ENCODE measurements at regions not wholly inside any gene's neighbourhood (a gene's known extent, or its start where the extent isn't known, plus 50 kb on each side); places are given as distances from the start of the nearest gene placed in this dataset.

DNA sequence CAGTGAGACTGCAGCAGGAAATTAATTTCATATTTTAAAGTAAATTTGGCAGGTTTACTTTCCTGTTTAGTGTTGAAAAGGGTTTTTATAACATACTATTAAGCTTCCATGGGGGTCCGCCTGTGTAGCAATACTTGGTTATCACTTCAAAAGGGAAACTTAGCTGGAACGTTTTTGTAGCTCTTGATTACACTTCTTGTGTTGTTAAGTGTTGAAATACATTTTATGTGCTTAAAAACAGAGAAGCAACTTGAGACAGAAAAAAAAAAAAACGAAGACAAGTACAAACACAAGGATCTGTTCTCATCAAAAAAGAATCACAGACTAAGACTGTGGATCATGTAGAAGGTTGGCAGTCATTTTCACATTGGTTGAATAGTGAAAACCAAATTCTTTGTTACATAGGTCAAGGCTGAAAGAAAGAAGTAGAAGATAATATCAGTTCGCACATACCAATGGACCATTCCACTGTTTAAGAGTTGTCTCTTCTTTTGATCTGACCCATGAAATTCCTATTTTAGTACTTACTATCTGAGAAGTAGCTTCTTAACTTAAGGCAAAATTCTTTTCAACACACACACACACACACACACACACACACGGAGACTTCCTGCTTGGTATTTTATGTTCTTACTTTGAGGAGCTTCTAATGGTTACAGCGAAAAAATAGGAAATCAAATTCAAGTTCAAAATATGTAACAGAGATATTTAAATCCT lies 113.9 kb upstream of the SLC35B3 start:
- no peak for DNase-seq (ENCODE audit: low read depth in 2 of 2)

DNA sequence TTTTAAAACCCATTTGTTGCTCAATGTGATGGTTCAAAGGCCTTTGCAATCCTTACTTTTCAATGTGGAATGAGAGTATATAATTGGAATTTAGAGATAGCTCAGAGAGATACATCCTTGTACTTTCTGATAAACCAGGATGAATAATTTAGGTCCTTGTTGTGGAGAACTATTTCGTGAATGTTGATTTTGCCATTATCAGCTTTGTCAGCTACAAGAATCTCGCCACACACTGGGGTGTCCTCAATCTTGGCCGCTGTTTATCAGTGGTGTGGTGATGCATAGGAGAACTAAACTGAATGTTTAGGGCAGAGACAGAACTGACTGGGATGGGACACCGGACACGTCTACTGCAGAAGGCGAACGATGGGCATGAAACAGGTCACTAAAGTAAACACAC lies 111.2 kb upstream of the SLC35B3 start:
- DNase-seq (ENCODE audit: low read depth in 2 of 2): no peak

DNA sequence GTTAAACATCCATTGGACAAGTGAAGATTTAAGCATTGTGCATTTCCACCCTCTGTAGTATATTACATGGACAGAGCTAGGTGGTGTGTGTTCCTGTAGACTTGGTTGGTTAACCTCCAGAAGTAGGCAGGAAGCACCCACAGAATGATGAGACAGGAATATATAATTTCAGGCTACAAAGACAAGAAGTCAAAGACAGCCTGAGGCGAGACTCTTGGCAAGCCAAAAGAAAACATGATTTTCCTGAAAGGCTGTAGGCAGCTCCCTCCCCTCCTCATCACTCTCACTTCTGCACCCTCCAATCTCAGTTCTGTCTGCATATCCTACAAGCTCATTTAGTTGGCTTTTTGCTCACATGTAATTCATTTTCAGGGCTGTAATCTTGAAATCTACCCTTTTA lies 110.0 kb upstream of the SLC35B3 start:
- no peak for DNase-seq (ENCODE audit: low read depth in 2 of 2)

DNA sequence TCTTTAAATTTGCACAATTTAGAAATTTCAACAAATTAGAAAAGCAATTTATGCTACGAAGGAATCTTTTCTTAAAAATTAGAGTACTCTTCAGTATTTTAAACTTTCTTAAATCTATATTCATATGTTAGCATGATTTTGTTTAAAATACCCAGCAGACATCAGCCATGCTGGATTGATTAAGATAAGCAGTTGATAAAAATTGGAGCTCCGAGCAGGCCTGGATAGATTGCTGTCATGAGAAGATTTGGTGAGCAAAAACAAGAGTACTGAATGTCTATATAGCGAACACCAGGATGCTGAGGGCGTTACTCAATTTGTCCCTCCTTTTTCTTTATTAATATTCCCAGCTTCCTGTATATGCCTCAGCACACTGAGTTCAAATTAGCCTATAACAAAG lies 108.4 kb upstream of the SLC35B3 start:
- no peak for DNase-seq (ENCODE audit: low read depth in 2 of 2)

DNA sequence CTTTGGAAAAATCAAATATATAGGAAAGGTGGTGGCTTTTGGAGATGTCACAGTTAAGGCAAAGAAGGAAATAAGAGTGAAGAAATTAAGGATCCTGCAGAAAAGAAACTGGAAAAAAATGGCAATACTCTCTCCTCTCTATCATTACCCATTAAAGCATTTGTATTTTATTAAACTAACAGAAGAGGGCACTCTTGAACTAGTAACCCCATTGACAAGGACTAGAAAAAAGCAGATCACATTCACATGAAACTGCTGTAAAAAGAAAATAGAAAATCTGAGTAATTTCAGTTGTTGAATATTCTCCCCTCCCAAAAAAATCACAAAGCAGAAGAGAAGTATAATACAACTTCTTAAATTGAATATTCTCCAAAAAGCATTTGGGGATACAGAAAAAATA lies 104.1 kb upstream of the SLC35B3 start:
- DNase-seq (ENCODE audit: low read depth in 2 of 2): peak in 1 of 2 donors; percentile 21

DNA sequence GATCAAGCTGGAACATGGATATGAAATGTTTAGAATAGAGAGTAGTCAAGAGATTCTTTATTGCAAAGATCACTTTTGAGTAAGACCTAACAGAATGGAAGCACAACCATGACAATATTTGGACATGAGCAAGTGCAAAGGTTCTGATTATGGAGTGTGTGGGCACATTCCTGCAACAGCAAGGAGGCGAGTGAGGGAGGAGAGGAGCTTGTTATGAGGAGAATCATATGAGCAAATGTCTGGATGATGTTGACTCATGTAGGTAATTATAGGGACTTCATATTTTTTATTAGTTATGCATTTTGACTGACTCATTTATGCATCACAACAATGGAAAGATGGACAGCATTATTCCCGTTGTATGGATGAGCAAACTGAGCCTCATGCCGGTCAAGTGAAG lies 100.8 kb upstream of the SLC35B3 start:
- no peak for DNase-seq (ENCODE audit: low read depth in 2 of 2)

DNA sequence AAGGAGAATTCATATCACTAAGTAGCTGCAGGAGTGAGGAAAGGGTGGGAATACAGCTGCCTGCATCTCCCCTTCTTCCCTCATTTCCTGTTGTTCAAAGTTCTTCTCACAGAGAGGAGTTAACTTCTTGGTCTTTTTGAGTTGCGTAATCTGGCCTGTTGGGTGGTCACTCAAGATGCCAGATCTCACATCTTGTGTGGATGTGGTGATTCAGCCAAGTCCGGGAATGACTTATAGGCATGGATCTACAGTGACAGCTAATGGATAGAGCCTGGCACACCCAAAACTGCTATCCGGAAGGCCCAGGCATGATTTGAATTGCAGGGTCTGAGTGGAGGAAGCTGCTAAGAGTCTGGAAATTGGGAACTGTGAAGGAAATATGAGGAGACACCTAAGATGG lies 100.2 kb upstream of the SLC35B3 start:
- DNase-seq (ENCODE audit: low read depth in 2 of 2): no peak

DNA sequence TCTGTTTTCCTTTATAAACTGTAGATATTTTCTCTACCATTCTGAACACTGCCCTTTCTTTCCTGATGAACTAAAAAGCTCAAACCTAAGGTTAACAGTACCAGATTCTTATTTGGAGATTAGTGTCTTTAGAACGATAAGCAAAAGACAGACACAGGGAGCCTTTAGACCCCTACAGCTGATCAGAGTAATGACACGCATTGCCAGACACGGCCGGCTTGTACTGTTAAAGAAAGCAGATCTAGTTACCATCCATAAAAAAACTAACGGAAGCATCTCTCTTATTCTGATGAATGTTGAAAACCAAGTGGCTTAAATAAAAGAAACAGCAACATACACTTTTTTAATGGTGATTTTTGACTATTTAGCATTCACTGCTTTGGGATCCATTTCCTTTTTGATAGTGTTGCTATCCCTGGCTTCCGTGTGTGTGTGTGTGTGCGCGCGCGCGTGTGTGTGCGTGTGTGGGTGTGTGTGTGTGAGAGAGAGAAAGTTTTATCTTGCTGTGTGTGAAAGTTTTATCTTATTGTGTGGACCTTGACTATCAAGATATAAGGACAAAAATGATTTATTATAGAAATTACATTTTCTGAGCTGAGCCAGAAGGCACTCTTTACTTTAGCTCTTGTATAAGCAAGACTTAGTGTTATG lies 95.6 kb upstream of the SLC35B3 start:
- DNase-seq (ENCODE audit: low read depth in 2 of 2): peak in 1 of 2 donors; percentile 1

DNA sequence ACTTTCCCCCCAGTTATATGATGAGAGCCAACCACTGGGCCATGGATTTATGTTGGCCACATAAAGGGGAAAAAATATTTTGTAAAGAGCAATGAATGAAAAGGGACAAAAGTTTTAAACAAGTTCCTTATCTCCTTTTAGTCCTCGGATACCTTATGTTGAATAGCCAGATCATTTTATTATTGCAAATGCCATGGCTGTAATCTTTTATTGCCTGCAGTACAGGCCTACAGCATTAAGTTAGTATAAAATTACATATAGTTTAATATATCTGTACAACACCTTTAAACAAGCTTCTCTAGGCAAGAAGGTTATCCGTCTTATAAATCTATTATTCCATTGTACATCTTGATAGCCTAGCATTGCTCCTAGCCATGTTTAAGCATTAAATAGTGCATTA lies 93.9 kb upstream of the SLC35B3 start:
- DNase-seq (ENCODE audit: low read depth in 2 of 2): no peak

DNA sequence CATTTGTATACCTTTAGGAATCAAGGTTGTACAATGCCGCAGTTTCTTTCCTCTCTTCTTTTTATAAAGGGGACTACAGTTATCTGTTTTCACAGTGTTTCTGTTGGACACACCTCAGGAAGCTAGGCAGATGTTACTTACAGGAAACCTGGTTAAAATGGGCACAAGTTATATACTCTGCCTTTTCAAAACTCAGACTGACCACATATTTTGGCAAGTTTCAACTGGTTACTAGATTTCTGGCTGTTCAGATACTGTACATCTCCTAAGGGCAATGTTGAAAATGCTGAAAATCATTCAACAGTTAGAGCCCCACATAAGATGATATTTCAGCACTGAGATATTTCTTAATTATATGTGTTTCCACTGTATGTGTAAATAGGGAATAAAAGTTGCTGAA lies 92.5 kb upstream of the SLC35B3 start:
- no peak for DNase-seq (ENCODE audit: low read depth in 2 of 2)

DNA sequence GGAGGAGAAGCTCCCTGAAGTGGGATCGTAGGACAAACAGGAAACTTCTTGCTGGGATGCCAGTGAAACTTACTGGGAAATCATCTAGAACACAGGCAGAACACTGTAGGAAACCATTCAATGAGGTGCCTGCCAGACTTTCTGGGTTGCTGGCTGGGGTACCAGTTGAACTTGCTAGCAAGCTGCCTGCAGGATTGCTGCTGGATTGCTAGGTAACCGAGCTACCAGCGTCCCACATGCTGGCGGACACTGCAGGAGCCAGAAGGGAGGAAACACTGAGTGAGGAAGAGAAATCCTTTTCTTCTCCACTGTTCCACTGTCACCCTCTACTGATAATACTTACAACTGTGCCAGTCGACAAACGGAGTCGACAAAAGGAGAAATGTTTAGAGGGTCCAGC lies 91.3 kb upstream of the SLC35B3 start:
- DNase-seq (ENCODE audit: low read depth in 2 of 2): no peak

DNA sequence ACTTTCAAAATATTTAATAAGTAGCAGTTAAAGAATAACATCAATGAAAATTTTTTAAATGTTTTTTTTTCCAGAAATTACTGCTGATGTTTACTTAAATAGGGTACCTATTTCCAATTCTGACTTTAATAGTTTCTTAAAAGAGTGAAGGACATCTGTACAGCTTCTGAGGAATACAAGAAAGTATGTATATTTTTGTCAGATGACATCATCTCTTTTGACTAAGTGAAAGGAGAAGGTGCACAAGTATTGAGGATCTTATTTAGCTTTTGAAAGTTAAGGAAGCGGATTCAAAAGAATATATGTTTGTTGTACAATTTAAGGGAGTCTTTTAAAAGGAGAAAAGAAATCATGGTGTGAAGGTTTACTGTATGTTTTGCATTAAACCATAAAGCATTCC lies 90.0 kb upstream of the SLC35B3 start:
- DNase-seq (ENCODE audit: low read depth in 2 of 2): no peak

DNA sequence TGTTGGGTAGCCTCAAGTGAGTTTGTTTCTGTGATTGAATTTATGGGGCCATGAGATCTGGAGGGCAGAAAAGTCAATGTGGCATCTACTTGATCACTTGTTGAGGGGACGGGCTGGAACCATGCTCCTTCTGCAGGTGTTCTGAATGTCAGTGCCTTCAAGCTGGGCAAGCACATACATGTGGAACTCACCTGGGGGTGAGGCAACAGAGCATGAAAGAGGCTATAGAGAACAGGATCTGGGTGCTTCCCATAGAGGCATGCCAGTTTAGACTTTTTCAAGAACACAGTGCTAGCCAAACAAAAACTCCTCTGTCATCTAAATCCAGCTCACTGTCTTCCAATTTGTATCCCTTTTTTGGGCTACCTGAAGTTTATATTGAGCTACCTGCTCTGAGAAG lies 77.8 kb upstream of the SLC35B3 start:
- no peak for DNase-seq (ENCODE audit: low read depth in 2 of 2)

DNA sequence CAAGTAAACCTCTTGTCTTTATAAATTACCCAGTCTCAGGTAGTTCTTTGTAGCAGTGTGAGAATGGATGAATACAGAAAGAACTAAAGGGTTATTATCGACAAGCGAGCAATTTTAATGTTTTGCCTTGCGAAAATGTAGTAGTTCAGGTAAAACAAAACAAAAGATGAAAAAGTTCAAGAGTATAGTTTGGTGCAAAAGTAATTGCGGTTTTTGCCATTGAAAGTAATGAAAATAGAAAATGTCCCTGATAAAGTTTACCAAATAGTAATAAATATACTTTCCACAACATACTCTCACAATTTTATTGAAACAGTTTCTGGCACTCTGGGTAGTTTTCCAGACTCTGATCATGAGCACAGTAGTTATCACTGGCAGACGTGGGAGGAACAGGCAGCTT lies 71.9 kb upstream of the SLC35B3 start:
- no peak for DNase-seq (ENCODE audit: low read depth in 2 of 2)

DNA sequence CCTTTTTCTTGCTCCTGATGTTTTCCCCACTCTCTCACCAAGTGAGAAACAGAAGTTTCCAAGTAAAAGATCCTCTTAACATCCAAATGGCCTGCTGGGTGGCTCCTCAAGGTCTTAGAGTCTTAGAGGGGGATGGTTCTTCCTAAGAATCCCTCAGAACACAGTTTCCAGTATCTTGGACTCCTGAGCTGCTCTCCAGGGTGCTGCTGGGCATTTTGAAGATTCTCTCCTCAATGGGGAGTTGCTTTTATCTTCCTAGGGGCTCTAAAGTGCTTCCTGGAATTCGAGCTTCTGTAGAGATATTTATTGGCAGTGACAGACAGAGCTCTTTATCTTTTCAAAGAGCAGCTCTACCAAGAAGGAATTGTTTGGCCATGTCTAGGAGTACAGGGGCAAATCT lies 70.8 kb upstream of the SLC35B3 start:
- no peak for DNase-seq (ENCODE audit: low read depth in 2 of 2)

DNA sequence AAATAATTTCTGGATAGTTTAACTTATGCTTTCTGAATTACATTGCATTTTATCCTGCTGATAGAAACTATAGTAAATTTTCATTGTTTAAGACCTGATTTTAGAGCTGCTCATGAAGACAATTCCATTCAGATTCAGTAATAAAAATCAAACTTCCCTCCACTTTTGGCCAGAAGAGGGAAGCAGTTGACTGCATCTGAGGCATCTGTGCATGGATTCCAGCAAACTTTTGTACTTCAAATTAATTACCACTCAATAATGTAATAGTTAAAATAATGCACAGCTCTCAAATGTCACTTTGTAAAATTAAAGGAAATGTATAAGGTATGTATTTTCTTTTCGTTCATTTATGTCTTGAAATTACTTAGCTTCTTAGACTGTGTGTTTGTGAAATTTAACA lies 64.2 kb upstream of the SLC35B3 start:
- peak in 1 of 2 donors; percentile 17 for DNase-seq (ENCODE audit: low read depth in 2 of 2)

DNA sequence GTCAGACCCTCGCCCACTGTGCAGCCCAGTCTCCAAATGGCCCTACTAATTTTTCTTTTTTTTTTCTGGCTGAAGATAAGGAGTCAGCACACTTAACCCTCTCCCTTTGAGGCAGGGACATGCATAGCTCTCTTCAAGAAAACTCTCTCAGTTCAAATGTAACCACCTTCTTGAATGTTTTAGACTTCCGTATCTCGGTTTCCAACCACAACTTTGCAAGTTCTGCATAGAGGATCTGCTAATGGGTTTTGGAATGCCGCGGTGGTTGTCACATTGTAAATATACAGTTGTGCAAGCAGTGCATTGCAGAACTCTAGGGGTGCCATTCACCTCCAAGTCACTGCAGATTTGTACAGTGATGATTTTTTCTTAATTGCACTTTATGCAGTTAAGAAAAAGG lies 59.4 kb upstream of the SLC35B3 start:
- no peak for DNase-seq (ENCODE audit: low read depth in 2 of 2)

DNA sequence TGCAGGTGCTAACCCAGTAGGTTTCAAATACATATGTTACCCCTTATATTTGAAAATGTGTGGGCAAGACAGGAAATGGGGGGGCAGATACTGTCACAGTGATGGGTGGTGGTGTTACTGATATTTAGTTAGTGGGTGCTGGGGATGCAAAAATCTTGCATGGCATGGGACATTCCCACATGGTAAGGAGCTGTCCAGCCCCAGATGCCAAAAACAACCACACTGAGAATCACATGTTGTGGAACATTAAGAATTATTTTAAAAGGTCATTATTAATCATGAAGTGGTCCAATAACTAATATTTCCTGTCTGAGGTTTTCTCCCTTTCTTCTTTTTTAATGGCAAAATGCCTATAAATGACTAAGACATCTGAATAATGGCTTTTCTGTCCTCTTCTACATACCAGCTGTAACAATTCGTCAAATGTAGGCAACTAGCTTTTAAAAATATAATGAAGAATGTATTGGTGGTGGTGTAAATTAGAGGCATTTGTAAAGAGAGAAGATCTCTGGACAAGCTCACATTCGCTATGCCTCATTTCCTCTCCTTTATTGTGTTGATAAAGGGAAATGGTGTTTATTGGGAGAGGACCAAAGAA lies 57.3 kb upstream of the SLC35B3 start:
- DNase-seq (ENCODE audit: low read depth in 2 of 2): no peak

All from lung microvascular endothelial cell (primary cell).